Tibial nerve (tissue), 4 donors: ENCODE measurements at regions not wholly inside any gene's neighbourhood (a gene's known extent, or its start where the extent isn't known, plus 50 kb on each side); places are given as distances from the start of the nearest gene placed in this dataset.

Experiments
- CTCF ChIP-seq, 5 experiments: fragments of 200-600 bp in 3 of 5; fragments of 450-650 bp in 2 of 5; sonication (generic) in 3 of 5; IDR thresholded peaks; one replicate each; pipeline ENCODE4 v1.5.1; 2016 to 2019; ENCODE audit warnings: antibody characterized with exemption in 5 of 5, mild to moderate bottlenecking in 3 of 5, moderate library complexity in 2 of 5
- EP300 ChIP-seq, 2 donors: sonication (generic); formaldehyde crosslinking; IDR thresholded peaks; one replicate each; pipeline ENCODE4 v1.6.1; 2017; ENCODE audit warnings: antibody characterized with exemption in 2 of 2, mild to moderate bottlenecking in 1 of 2
- POLR2A ChIP-seq, 2 donors: fragments of 450-650 bp; IDR thresholded peaks; one replicate each; pipeline ENCODE4 v1.6.1; 2017; ENCODE audit warnings: antibody characterized with exemption in 2 of 2, mild to moderate bottlenecking in 2 of 2, moderate library complexity in 2 of 2

DNA sequence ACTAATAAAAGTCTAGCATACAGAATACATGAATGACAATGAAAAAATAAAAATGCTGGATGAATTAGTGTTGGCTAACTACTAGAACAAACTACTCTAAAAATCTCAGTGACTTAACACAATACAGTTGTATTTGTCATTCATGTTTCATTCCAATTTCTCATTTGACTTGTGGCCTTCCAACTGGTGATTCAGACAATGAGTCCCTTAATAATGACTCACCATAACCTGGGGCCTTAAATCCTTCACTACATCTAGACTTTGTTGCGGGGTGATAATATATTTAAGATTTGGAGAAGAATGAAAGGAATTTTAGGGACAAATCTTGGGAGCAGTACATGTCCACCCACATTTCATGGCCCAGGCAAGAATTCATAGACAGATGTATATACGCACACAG lies 90.5 kb upstream of the POM121L12 start:
- TF ChIP-seq POLR2A (IDR thresholded peaks at IDR 0.05) (no peak), CTCF (IDR thresholded peaks at IDR 0.05) (no peak), EP300 (IDR thresholded peaks at IDR 0.05) (no peak)
